ENCODE measurements at regions not wholly inside any gene's neighbourhood (a gene's known extent, or its start where the extent isn't known, plus 50 kb on each side); places are given as distances from the start of the nearest gene placed in this dataset.

DNA sequence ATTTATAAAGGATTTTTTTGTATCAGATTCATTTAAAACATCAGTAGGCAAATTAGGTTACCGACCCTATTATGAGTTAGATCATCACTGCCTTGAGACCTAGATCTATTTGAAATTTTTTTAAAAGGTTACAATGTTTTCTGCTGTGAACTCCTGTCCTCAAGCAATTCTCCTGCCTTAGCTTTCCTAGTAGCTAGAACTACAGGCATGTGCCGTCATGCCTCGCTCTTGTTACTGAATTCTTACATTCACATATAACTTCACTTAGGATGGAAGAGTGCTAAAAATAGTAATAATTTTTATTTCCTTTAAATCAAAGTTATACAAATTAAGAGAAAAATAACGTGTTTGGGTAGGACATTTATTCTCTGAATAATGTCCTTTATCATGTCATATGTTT is 75.5 kb upstream of the MAOA start:
- peaks cover 3% of the 10 kb centered on the region for H3K27me3 Mint-ChIP-seq (ENCODE audit: unreplicated experiment)
- H3K9me3 Mint-ChIP-seq (ENCODE audit: unreplicated experiment), result peaks cover 8% of the 10 kb centered on the region
- H3K27ac Mint-ChIP-seq (ENCODE audit: unreplicated experiment), result no peak overlapping the region
- no peak for DNase-seq (ENCODE audit: extremely low spot score, unreplicated experiment)
- H3K4me1 Mint-ChIP-seq (ENCODE audit: unreplicated experiment), result no peaks in the 10 kb centered on the region
- no peak overlapping the region for H3K4me3 Mint-ChIP-seq (ENCODE audit: unreplicated experiment)
- no peaks in the 10 kb centered on the region for H3K36me3 Mint-ChIP-seq (ENCODE audit: unreplicated experiment)
- TF ChIP-seq CTCF (IDR thresholded peaks at IDR 0.05), result no peak

DNA sequence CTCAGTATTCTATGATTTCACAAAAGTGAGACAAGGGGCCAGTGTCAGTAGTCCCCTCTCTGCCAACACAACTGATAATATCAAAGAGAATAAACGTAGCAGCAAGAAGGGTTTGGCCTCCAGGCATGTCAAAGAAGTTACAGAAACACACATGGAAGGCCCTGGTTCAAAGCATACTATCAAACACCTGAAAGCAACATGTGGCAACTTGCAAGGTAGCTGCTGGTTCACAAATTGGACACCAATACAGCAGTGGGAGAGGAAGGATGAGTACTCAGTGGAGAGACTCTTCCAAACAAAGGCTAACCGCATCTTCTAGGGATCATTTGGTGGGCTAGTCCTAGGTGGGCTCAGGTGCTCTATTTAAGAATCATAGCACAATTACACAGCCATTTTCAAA is 74.9 kb upstream of the MAOA start:
- DNase-seq (ENCODE audit: extremely low spot score, unreplicated experiment), result no peak
- TF ChIP-seq CTCF (IDR thresholded peaks at IDR 0.05), result no peak
- Mint-ChIP-seq H3K27me3 (ENCODE audit: unreplicated experiment) (peaks cover 3% of the 10 kb centered on the region), H3K4me3 (ENCODE audit: unreplicated experiment) (no peak overlapping the region), H3K4me1 (ENCODE audit: unreplicated experiment) (no peaks in the 10 kb centered on the region), H3K27ac (ENCODE audit: unreplicated experiment) (no peak overlapping the region), H3K36me3 (ENCODE audit: unreplicated experiment) (no peaks in the 10 kb centered on the region), H3K9me3 (ENCODE audit: unreplicated experiment) (peaks cover 8% of the 10 kb centered on the region)

DNA sequence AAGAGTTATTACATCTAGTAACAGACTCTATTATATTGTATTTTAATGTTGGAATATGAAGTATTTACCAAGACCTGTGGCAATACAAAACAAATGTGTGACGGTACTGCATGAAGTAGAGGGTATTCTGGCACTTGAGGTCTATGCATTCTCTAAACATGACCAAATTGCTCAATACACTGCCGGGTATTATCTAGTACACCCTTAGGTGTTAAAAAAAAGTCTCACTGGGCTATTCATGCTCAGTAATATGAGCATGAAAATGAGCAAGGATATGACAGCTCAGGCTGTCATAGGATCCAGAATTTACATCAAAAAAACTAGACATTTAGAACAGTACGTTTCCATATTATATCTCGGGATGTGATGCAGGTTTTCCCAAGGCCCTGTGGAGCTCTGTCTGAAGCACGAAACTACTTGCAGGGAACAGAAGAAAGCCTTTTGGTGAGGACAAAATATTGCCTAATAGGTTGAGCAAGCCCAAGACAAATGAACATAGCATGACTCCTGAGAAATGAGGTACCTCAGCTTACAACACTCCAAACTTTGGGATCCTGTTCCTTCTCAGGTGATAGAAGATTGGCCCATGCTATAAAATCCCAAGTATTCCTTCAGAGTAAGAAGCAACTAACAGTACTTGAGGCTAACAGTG is 74.1 kb upstream of the MAOA start:
- Mint-ChIP-seq H3K4me3 (ENCODE audit: unreplicated experiment) (no peak overlapping the region), H3K9me3 (ENCODE audit: unreplicated experiment) (peaks cover 4% of the 10 kb centered on the region), H3K27ac (ENCODE audit: unreplicated experiment) (no peak overlapping the region), H3K27me3 (ENCODE audit: unreplicated experiment) (peaks cover 5% of the 10 kb centered on the region), H3K4me1 (ENCODE audit: unreplicated experiment) (no peaks in the 10 kb centered on the region), H3K36me3 (ENCODE audit: unreplicated experiment) (no peaks in the 10 kb centered on the region)
- TF ChIP-seq CTCF (IDR thresholded peaks at IDR 0.05), result no peak
- no peak for DNase-seq (ENCODE audit: extremely low spot score, unreplicated experiment)

- no peak for DNase-seq (ENCODE audit: extremely low spot score, unreplicated experiment)
- Mint-ChIP-seq H3K36me3 (ENCODE audit: unreplicated experiment) (no peaks in the 10 kb centered on the region), H3K9me3 (ENCODE audit: unreplicated experiment) (no peaks in the 10 kb centered on the region), H3K27ac (ENCODE audit: unreplicated experiment) (no peak overlapping the region), H3K27me3 (ENCODE audit: unreplicated experiment) (peaks cover 6% of the 10 kb centered on the region), H3K4me3 (ENCODE audit: unreplicated experiment) (no peak overlapping the region), H3K4me1 (ENCODE audit: unreplicated experiment) (no peaks in the 10 kb centered on the region)
- no peak for TF ChIP-seq CTCF (IDR thresholded peaks at IDR 0.05)
These were observed 73.6 kb upstream of the MAOA start for GRCh38 chrX:43582540-43582913.

- no peak for TF ChIP-seq CTCF (IDR thresholded peaks at IDR 0.05)
- no peak overlapping the region for H3K27ac Mint-ChIP-seq (ENCODE audit: unreplicated experiment)
- H3K4me3 Mint-ChIP-seq (ENCODE audit: unreplicated experiment), result no peak overlapping the region
- no peaks in the 10 kb centered on the region for H3K9me3 Mint-ChIP-seq (ENCODE audit: unreplicated experiment)
- H3K27me3 Mint-ChIP-seq (ENCODE audit: unreplicated experiment), result peaks cover 2% of the 10 kb centered on the region
- no peaks in the 10 kb centered on the region for H3K36me3 Mint-ChIP-seq (ENCODE audit: unreplicated experiment)
- no peaks in the 10 kb centered on the region for H3K4me1 Mint-ChIP-seq (ENCODE audit: unreplicated experiment)
- DNase-seq (ENCODE audit: extremely low spot score, unreplicated experiment), result no peak
These were observed 70.2 kb upstream of the MAOA start for GRCh38 chrX:43585922-43586321.
